A549 (cell line): ENCODE measurements at regions not wholly inside any gene's neighbourhood (a gene's known extent, or its start where the extent isn't known, plus 50 kb on each side); places are given as distances from the start of the nearest gene placed in this dataset.

Source experiments
- CHD2 ChIP-seq: fragments of 150-350 bp; IDR thresholded peaks from 2 replicates; pipeline ENCODE4 v1.6.1; 2014; ENCODE audit warnings: low read length; ENCODE audit not compliant: partially characterized antibody
- EHMT2 ChIP-seq: fragments of 200-600 bp; sonication (generic); IDR thresholded peaks from 2 replicates; pipeline ENCODE4 v1.6.1; 2016; ENCODE audit warnings: antibody characterized with exemption, low read depth, mild to moderate bottlenecking, moderate library complexity
- EP300 ChIP-seq, 2 experiments: fragments of >200 bp; sonication (Bioruptor Twin); formaldehyde crosslinking; IDR thresholded peaks; 2 replicates in 1 of 2; 3 replicates in 1 of 2; pipeline ENCODE4 v1.6.1; 2016 to 2017
- ESRRA ChIP-seq: fragments of 150-350 bp; IDR thresholded peaks from 2 replicates; pipeline ENCODE4 v1.6.1; 2014; ENCODE audit warnings: mild to moderate bottlenecking, low read length, borderline replicate concordance
- HDAC2 ChIP-seq: fragments of 200-600 bp; sonication (generic); IDR thresholded peaks from 2 replicates; pipeline ENCODE4 v1.6.1; 2016
- HOXB13 ChIP-seq: fragments of 250-450 bp; sonication (Bioruptor Pico); IDR thresholded peaks from 2 replicates; pipeline ENCODE4 v1.5.0; 2020; ENCODE audit warnings: low read depth, mild to moderate bottlenecking, moderate library complexity
- MAX ChIP-seq: IDR thresholded peaks from 2 replicates; pipeline ENCODE4 v1.6.1; 2012
- MYC ChIP-seq: IDR thresholded peaks from 2 replicates; pipeline ENCODE4 v1.6.1; 2012; ENCODE audit warnings: mild to moderate bottlenecking, inconsistent platforms, low read length, improper control_type of control experiment, borderline replicate concordance
- POLR2A ChIP-seq: IDR thresholded peaks from 2 replicates; pipeline ENCODE4 v1.6.1; 2012; ENCODE audit warnings: mild to moderate bottlenecking, low read length
- REST ChIP-seq: fragments of 200-600 bp; sonication (generic); IDR thresholded peaks from 2 replicates; pipeline ENCODE4 v1.6.1; 2016; ENCODE audit warnings: antibody characterized with exemption, mild to moderate bottlenecking, moderate library complexity
- SMC3 ChIP-seq: fragments of >200 bp; sonication (Bioruptor Twin); formaldehyde crosslinking; IDR thresholded peaks from 3 replicates; pipeline ENCODE4 v1.6.1; 2018; ENCODE audit warnings: inconsistent platforms
- USF2 ChIP-seq: fragments of 450-650 bp; IDR thresholded peaks from 2 replicates; pipeline ENCODE4 v1.6.1; 2014; ENCODE audit warnings: antibody characterized with exemption
- TF ChIP-seq, protein P1 (sequence below): fragments of >200 bp; sonication (Bioruptor Twin); formaldehyde crosslinking; IDR thresholded peaks from 3 replicates; pipeline ENCODE4 v1.5.1; 2016

DNA sequence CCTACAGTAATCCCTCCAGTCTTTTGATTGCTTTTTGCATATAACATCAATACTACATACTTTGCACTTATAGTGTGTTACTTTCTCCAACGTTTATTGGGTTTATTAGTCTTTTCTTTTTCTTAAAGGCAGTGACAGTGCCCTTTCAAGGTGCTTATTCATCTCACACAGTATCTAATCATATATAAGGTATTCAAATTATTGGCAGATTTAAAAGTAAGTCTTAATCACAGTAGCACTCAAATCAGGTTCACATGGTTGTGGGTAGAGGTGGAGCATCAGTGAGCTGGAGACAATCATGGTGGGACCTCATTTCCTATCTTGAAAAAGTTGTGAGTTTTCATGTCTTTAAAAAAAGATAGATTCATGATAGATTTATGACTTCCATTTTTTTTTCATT, 706.2 kb downstream of the GALC start:
- TF ChIP-seq, protein P1, sequence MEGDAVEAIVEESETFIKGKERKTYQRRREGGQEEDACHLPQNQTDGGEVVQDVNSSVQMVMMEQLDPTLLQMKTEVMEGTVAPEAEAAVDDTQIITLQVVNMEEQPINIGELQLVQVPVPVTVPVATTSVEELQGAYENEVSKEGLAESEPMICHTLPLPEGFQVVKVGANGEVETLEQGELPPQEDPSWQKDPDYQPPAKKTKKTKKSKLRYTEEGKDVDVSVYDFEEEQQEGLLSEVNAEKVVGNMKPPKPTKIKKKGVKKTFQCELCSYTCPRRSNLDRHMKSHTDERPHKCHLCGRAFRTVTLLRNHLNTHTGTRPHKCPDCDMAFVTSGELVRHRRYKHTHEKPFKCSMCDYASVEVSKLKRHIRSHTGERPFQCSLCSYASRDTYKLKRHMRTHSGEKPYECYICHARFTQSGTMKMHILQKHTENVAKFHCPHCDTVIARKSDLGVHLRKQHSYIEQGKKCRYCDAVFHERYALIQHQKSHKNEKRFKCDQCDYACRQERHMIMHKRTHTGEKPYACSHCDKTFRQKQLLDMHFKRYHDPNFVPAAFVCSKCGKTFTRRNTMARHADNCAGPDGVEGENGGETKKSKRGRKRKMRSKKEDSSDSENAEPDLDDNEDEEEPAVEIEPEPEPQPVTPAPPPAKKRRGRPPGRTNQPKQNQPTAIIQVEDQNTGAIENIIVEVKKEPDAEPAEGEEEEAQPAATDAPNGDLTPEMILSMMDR = no peak
- TF ChIP-seq SMC3 (no peak), POLR2A (no peak), USF2 (no peak), MAX (no peak), REST (no peak), HOXB13 (CRISPR knock-in tag) (no peak), CHD2 (no peak), ESRRA (no peak), EHMT2 (no peak), HDAC2 (no peak), EP300 (IDR thresholded peaks at IDR 0.05) (no peak), MYC (no peak)
